DMS 273 treated with DMSO at 0.1 percent for 48 hours (cell line): ENCODE measurements at regions not wholly inside any gene's neighbourhood (a gene's known extent, or its start where the extent isn't known, plus 50 kb on each side); places are given as distances from the start of the nearest gene placed in this dataset.

Experiments used
- DNase-seq: peaks from one replicate; lab custom pipeline; 2025; lab: John Stamatoyannopoulos, UW

- DNase-seq, result no peak
These were observed 653.3 kb downstream of the ARAP2 start for GRCh38 chr4:35591035-35591434.

DNA sequence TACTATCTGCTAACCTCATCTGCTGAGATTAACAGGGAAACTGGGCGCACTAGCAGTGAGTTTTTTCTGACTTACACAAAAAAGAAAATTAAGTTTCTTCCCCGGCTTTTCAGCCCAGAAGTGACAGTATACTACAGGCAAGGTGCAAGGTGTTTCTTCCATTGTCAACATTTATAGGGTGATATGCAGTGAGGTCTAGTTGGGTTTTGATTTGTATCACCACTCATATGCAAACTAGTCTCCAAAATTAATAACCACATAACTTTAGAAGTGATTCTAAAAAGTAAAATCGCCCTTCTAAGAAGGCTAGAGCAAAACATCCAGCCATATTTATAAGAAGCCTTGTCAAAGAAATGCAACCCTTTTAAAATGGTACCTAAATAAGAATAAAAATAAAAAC, 640.1 kb downstream of the ARAP2 start:
- DNase-seq, result no peak

GRCh38 chr4:35604724-35605123, 639.6 kb downstream of the ARAP2 start:
- no peak for DNase-seq

GRCh38 chr4:35608205-35608604, 636.1 kb downstream of the ARAP2 start:
- no peak for DNase-seq

GRCh38 chr4:35614120-35614519, 630.2 kb downstream of the ARAP2 start:
- no peak for DNase-seq

DNA sequence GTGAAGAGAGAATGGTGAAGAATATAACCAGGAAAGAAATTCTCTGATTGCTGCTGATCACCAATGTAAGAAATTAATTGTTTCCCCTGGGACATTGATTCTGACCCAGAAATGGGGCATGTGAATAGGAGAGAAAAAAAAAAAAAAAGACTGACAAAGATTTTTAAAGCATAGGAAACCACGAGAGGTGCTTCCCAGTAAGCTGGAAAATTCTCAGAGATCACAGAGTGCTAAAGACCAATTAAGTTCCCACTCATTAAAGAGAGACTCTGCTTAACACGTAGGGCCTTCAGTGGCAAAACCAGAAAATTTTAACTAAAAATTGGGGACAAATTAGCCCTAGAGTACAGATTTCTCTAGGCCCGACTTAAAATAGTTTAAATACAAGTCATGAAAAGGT, 604.4 kb downstream of the ARAP2 start:
- DNase-seq, result no peak

DNA sequence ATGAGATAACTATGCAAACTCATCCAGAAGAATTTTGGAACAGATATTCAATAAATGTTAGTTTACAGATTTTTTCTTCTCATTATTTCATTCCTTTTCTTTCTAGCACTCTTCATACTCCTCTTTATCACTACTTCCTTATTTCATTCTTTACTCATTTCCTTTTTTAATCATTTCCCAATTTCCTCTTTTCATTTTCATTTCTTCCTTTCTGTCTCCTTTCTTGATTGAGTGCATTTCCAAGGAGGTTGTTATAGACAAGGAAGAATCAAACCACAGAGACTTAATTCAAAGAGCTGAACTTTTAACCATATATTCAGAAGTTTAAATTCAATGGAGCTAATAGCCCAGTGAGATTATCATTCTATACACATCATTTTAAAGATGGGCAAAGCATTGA, 600.7 kb downstream of the ARAP2 start:
- DNase-seq, result no peak

DNA sequence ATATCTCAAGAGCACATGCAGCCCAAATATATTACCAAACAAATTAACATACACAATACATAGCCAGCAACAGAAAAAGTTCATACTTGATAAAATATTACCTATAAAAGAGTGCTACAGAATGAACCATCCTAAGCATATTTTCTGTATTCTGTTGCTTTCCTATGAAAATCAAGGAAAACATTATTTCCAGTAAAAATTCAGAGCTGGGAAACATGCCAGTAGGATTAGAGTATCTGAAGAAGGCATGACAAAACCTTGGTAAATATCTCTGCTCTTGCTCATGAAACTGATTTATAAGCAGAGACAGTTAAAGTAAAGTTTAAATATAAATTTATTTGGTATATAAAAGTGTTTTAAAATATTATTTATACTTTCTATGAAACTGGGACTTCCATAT, 599.7 kb downstream of the ARAP2 start:
- DNase-seq, result no peak

GRCh38 chr4:35649011-35649410, 595.3 kb downstream of the ARAP2 start:
- DNase-seq, result no peak

- DNase-seq, result no peak
These were observed 594.5 kb downstream of the ARAP2 start for GRCh38 chr4:35649778-35650177.

DNA sequence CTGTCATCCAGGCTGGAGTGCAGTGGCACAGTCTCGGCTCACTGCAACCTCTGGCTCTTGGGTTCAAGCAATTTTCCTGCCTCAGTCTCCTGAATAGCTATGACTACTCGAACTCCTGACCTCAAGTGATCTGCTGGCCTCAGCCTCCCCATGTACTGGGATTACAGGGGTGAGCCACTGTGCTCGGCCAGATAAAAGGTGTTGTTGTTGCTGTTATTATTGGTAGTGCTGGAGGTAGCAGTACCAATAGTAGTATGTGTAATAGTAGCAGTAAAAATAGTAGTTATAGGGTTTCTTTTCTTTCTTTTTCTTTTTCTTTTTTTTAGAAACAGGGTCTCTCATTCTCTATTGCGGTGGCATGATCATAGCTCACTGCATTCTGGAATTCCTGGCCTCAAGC, 592.1 kb downstream of the ARAP2 start:
- DNase-seq, result no peak

DNA sequence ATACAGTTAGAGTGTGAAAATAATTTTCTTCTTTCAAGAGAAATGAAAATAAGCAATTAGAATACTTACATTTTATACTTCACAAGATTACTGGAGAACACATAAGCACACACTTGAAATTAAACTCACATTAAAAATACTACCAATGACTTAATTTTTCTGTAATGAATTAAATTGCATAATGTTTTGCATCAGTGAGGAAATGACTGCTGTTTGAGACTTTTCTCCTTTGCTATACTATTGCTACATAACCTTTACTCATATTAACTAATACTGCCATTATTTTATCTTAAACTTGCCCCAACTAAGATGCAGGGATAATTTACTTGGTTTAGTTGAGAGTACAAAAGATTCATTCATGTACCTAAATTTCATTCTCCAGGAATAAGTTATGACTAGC, 590.9 kb downstream of the ARAP2 start:
- no peak for DNase-seq

DNA sequence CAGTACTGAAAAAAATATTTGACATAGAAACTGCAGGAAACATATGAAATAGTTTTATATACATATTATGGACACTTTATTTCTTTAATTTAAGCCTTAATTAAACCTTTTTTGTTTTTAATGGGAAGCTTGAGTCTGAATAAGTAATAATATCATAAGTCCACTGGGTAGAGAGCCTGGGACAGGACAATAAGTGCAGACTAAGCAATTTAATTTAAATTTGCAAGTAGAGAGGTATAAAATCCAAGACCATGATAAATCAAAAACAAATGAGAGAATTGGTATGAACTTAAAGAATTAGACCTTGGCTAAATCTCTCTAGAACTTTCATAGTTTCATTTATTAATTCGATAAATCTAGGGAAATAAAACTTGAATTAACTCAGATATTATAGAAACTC, 571.2 kb downstream of the ARAP2 start:
- DNase-seq, result no peak

DNA sequence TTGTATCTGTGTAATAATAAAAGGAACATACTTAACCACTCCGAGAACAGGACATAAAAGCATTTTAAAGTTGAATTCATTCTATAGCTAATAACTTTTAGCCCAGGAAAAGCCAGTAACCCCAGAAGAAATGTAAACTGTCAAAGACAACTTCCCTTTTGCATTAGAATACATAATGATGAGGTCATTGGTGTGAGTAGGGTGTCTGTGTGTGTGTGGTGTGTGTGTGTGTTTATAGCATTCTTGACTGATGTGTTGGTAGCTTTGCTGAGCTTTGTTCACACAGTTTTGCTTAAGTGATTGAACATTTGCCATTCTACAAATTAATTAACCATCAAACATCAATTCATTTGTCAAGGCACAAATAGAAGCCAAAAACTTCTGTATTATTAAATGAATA, 559.6 kb downstream of the ARAP2 start:
- DNase-seq, result no peak

DNA sequence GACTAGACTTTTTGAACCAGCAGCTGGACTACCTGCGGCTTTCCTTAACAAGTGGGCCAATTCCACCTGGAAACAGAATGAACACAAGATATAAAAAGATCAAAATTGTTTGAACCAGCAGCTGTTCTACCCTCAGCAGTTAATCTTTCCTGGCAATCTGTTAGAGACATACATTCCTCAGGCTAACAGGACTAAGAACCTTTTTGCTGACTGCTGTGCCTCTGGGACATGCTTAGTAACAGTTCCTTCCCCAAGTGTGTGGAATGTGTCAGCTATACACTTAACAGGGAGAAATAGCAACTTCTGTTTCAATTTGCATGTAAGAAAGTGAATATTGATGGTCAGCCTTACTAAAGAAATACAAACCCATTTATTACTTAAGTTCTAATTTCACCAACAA, 554.4 kb downstream of the ARAP2 start:
- peak; percentile 1 for DNase-seq

DNA sequence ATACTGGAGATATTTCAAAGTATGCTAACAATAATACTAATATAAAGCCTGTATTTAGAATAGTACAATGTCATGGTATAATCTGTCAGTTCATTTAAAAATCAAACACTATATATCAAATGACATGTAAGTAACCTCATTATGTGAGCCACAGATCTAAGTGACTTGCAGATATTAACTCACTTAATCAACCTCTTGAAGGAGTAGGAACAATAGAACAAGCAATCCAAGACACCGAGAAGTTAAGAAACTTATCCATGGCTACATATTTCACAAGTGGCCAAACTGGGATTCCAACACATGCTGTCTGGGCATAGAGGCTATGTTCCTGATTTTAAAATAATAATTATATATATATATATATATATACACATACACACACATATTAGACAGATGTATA, 554.0 kb downstream of the ARAP2 start:
- DNase-seq, result no peak

DNA sequence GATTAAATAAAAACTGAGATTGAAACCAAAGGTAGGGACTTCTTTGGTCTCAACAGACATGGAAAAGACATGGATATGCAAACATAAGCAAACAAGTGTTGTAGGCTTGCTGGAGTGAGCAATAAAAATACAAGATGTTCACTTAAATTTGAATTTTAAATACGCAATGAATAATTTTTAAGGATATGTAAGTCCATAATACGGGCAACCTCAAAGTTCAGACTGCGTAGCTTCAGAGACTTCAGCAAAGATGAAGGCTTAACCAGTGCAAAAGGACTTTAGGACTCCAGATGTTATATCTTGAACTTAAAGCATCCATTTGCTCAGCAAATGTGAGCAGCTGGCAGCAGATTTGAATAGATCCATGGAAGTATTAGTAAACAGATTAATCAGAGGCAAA, 549.3 kb downstream of the ARAP2 start:
- DNase-seq, result no peak

- no peak for DNase-seq
These were observed 548.9 kb downstream of the ARAP2 start for GRCh38 chr4:35695421-35695820.

DNA sequence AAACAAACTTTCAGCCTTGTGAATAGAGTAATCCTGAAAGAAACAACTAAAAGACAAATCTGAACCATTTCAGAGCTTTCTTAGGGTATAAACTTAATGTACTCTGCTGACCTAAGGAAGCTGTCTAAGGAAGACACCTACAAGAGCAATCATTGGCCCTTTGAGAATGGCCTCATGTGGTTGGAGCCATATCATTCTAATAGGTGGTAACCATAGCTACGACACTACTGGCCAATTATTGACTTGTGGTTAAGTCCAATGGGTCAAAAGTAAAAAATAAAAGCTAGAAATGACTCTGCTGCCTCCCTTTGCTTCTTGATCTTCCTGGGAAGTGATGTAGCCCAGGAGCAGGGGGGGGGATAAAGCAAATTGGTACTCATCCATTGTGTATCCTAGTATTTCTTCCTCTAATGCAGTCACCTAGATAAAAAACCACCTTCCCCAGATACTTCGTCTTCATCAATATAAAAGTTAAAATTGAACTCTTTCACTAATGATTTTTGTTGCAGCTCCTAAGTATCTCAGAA, 547.0 kb downstream of the ARAP2 start:
- DNase-seq, result no peak

DNA sequence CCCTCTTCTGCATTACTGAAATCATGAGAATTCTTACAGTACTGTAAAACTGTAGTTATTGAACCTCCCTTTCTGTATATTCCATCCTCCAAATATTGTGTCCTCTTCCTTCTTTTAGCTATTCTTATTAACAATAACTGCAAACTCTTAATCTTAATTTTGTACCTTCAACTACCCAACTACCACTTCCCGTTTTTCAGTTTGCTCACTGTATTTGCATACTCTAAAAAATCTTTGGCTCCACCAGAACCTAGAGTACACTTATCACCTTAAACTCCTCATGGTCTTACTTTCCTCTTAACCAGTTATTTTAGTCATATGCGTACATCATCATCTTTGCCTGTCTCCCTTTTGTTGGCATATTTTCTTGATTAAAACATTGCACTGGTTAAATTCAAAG, 543.7 kb downstream of the ARAP2 start:
- DNase-seq, result no peak

- no peak for DNase-seq
These were observed 535.2 kb downstream of the ARAP2 start for GRCh38 chr4:35709080-35709479.

DNA sequence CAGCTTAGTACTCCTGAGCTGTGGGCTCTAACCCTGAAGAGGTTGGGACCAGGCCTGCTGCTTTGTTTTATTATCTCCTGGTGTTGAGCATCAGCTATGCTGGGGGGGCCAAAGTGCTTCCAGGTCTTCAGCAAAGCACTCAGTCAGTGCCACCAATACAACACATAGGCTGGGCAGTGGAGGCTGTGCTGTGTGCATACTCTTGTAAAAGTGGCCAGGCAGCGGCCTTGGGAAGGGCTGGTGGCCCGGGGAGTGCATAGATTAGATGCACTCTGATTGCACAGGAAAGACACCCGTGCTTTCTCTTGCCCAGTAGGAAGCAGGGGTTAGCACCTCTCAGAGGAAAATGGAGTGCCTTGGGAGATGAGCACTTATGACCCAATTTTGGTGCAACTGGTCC, 534.0 kb downstream of the ARAP2 start:
- DNase-seq, result no peak

- no peak for DNase-seq
These were observed 533.2 kb downstream of the ARAP2 start for GRCh38 chr4:35711127-35711526.

- no peak for DNase-seq
These were observed 520.3 kb downstream of the ARAP2 start for GRCh38 chr4:35723973-35724372.

DNA sequence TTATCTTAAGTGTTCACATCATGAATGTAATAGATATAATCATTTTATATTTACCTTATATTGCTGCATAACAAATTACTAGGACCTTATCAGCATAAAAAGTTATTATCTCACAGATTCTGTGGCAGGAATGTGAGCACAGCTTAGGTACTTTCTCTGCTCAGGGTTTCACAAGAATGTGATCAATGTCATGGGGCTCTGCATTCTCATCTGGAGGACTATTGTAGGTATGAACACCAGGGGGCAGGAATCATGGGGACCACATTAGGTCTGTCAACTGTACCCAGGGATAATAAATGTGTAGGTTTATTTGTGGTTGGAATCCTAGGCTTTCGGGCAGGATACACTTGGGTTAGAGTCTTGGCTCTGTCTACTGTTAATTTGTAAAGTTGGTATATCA, 519.2 kb downstream of the ARAP2 start:
- DNase-seq, result no peak
